T-cell (primary cell): ENCODE measurements at regions not wholly inside any gene's neighbourhood (a gene's known extent, or its start where the extent isn't known, plus 50 kb on each side); places are given as distances from the start of the nearest gene placed in this dataset.

Experiments
- ATAC-seq, 4 experiments: fragments of 200-7000 bp in 3 of 4; fragments of 150-1000 bp in 1 of 4; cut with Tn5 transposase; replicated peaks in 1 of 4; 1 replicate in 3 of 4; 2 replicates in 1 of 4; pipeline ENCODE4 v1.10.0; 2021; ENCODE audit warnings: moderate library complexity in 3 of 4, mild to moderate bottlenecking in 2 of 4, moderate number of reproducible peaks in 1 of 4
- CTCF ChIA-PET, 2 donors: fragments of 300-600 bp; sonication (Branson Sonifier 250); formaldehyde crosslinking; loops; one replicate each; lab custom pipeline; 2022; ENCODE audit warnings: antibody characterized with exemption in 2 of 2; lab: Charles Lee
- POLR2A ChIA-PET, 2 donors: fragments of 300-600 bp; sonication (Branson Sonifier 250); formaldehyde crosslinking; loops; one replicate each; lab custom pipeline; 2022; ENCODE audit warnings: antibody characterized with exemption in 2 of 2; lab: Charles Lee
- DNase-seq, 35 experiments: peaks; one replicate each; pipeline versions ENCODE4 v3.0.0 to v3.0.0-alpha.2; 2013 to 2023
- H3K27ac ChIP-seq: one replicate; pipeline ENCODE4 v1.5.1; 2013; ENCODE audit warnings: low read length
- H3K27me3 ChIP-seq, 2 experiments: replicated peaks in 1 of 2; 1 replicate in 1 of 2; 2 replicates in 1 of 2; pipeline versions ENCODE4 v1.6.1 to v1.7.0; 2013; ENCODE audit warnings: low read length in 1 of 2, mixed read lengths in 1 of 2; ENCODE audit not compliant: control insufficient read depth in 2 of 2, insufficient read depth in 2 of 2; ENCODE audit errors: extremely low read depth in 1 of 2
- H3K36me3 ChIP-seq, 2 donors: 1 replicate in 1 of 2; 2 replicates in 1 of 2; pipeline versions ENCODE4 v1.6.1 to v1.7.0; 2013; ENCODE audit warnings: low read length in 1 of 2; ENCODE audit not compliant: control insufficient read depth in 2 of 2, insufficient read depth in 1 of 2; ENCODE audit errors: extremely low read depth in 1 of 2
- H3K4me1 ChIP-seq, 2 experiments: 1 replicate in 1 of 2; 2 replicates in 1 of 2; pipeline versions ENCODE4 v1.6.1 to v1.7.0; 2013; ENCODE audit warnings: low read length in 2 of 2, mixed read lengths in 1 of 2; ENCODE audit not compliant: insufficient read depth in 2 of 2, control insufficient read depth in 1 of 2; ENCODE audit errors: extremely low read depth in 1 of 2
- H3K4me3 ChIP-seq, 2 donors: 1 replicate in 1 of 2; 2 replicates in 1 of 2; pipeline versions ENCODE4 v1.5.1 to v1.7.0; 2013; ENCODE audit warnings: mild to moderate bottlenecking in 2 of 2, low read length in 1 of 2, moderate library complexity in 1 of 2; ENCODE audit not compliant: control insufficient read depth in 1 of 2; ENCODE audit errors: extremely low read depth in 1 of 2
- H3K9me3 ChIP-seq: 2 replicates; pipeline ENCODE4 v1.7.0; 2013
- H3K27ac Mint-ChIP-seq, 2 donors: one replicate each; pipeline ENCODE4 v1.8.0; 2020 to 2021; ENCODE audit warnings: mild to moderate bottlenecking in 2 of 2, mixed read lengths in 2 of 2
- H3K27me3 Mint-ChIP-seq, 2 donors: one replicate each; pipeline ENCODE4 v1.8.0; 2021 to 2022; ENCODE audit warnings: mixed read lengths in 2 of 2
- H3K36me3 Mint-ChIP-seq: one replicate; pipeline ENCODE4 v1.8.0; 2021; ENCODE audit warnings: mixed read lengths
- H3K4me1 Mint-ChIP-seq, 3 donors: one replicate each; pipeline ENCODE4 v1.8.0; 2020 to 2022; ENCODE audit warnings: mixed read lengths in 3 of 3, mild to moderate bottlenecking in 1 of 3
- H3K4me3 Mint-ChIP-seq, 3 donors: one replicate each; pipeline ENCODE4 v1.8.0; 2020 to 2022; ENCODE audit warnings: mild to moderate bottlenecking in 3 of 3, mixed read lengths in 3 of 3, moderate library complexity in 3 of 3
- H3K9me3 Mint-ChIP-seq, 3 donors: one replicate each; pipeline ENCODE4 v1.8.0; 2020 to 2022; ENCODE audit warnings: mixed read lengths in 3 of 3
- WGBS: methylation state at CpG from one replicate; pipeline ENCODE4 v1.1.5; 2013; ENCODE audit warnings: missing lambda C conversion rate; ENCODE audit not compliant: insufficient coverage; 5-methylcytosine and 5-hydroxymethylcytosine counted together

GRCh38 chr5:117095346-117096332 is 521.0 kb upstream of the SEMA6A start:
- DNase-seq, result no peak
- no peak for ATAC-seq

GRCh38 chr5:117094114-117094815 is 519.6 kb upstream of the SEMA6A start:
- H3K27me3 Mint-ChIP-seq, result no peaks in the 10 kb centered on the region
- H3K4me1 ChIP-seq, result no peaks in the 10 kb centered on the region

More at GRCh38 chr5:117095346-117096332, 521.0 kb upstream of the SEMA6A start:
- H3K27ac ChIP-seq, result no peak overlapping the region
- no peaks in the 10 kb centered on the region for H3K4me1 ChIP-seq
- Mint-ChIP-seq H3K36me3 (no peaks in the 10 kb centered on the region), H3K4me3 (no peak overlapping the region), H3K9me3 (peaks cover 5 to 11% (median 7%) of the 10 kb centered on the region in 3 donors), H3K27ac (no peak overlapping the region), H3K4me1 (no peaks in the 10 kb centered on the region), H3K27me3 (no peaks in the 10 kb centered on the region)
- POLR2A ChIA-PET, result no interaction called here
- peaks cover 0 to 7% of the 10 kb centered on the region in 2 experiments for H3K27me3 ChIP-seq
- no peaks in the 10 kb centered on the region for H3K36me3 ChIP-seq
- no peaks in the 10 kb centered on the region for H3K9me3 ChIP-seq
- CTCF ChIA-PET, result no interaction called here
- no peak overlapping the region for H3K4me3 ChIP-seq
- 100% methylated on average over 2 of the region's 10 CpGs for WGBS

GRCh38 chr5:117093653-117094052 is 519.0 kb upstream of the SEMA6A start:
- Mint-ChIP-seq H3K4me1 (no peaks in the 10 kb centered on the region), H3K27me3 (no peaks in the 10 kb centered on the region), H3K4me3 (no peak overlapping the region), H3K36me3 (no peaks in the 10 kb centered on the region), H3K27ac (no peak overlapping the region), H3K9me3 (peaks cover 3 to 7% (median 7%) of the 10 kb centered on the region in 3 donors)
- Histone ChIP-seq H3K9me3 (no peaks in the 10 kb centered on the region), H3K36me3 (no peaks in the 10 kb centered on the region), H3K4me1 (no peaks in the 10 kb centered on the region), H3K4me3 (no peak overlapping the region), H3K27ac (no peak overlapping the region), H3K27me3 (peaks cover 0 to 7% of the 10 kb centered on the region in 2 experiments)
- ATAC-seq (no peak), DNase-seq (no peak)
- CTCF ChIA-PET, result no interaction called here
- POLR2A ChIA-PET, result no interaction called here
- 100% methylated on average over 2 of the region's 12 CpGs for WGBS

More at GRCh38 chr5:117094114-117094815, 519.6 kb upstream of the SEMA6A start:
- POLR2A ChIA-PET, result no interaction called here
- Histone ChIP-seq H3K4me3 (no peak overlapping the region), H3K27ac (no peak overlapping the region), H3K27me3 (peaks cover 0 to 7% of the 10 kb centered on the region in 2 experiments), H3K36me3 (no peaks in the 10 kb centered on the region), H3K9me3 (no peaks in the 10 kb centered on the region)
- CTCF ChIA-PET, result no interaction called here
- Mint-ChIP-seq H3K27ac (no peak overlapping the region), H3K36me3 (no peaks in the 10 kb centered on the region), H3K9me3 (peaks cover 3 to 9% (median 7%) of the 10 kb centered on the region in 3 donors), H3K4me3 (no peak overlapping the region), H3K4me1 (no peaks in the 10 kb centered on the region)
- 92% methylated on average over 14 of the region's 17 CpGs for WGBS
- ATAC-seq, result no peak
- DNase-seq, result no peak

GRCh38 chr5:117089001-117089400 is 514.4 kb upstream of the SEMA6A start:
- CTCF ChIA-PET, result no interaction called here
- no peaks in the 10 kb centered on the region for H3K36me3 ChIP-seq
- 100% methylated on average over 2 of the region's 2 CpGs for WGBS

GRCh38 chr5:117088176-117088575 is 513.6 kb upstream of the SEMA6A start:
- DNase-seq (no peak), ATAC-seq (no peak)
- no peak overlapping the region for H3K4me3 ChIP-seq
- no peak overlapping the region for H3K27ac ChIP-seq
- WGBS, result no CpG with 5 or more reads among the region's 2 CpGs
- ChIA-PET CTCF (no interaction called here), POLR2A (no interaction called here)
- H3K4me1 ChIP-seq, result no peaks in the 10 kb centered on the region
- H3K27me3 ChIP-seq, result no peaks in the 10 kb centered on the region
- Mint-ChIP-seq H3K4me3 (no peak overlapping the region), H3K36me3 (no peaks in the 10 kb centered on the region), H3K4me1 (no peaks in the 10 kb centered on the region), H3K27ac (no peak overlapping the region), H3K27me3 (no peaks in the 10 kb centered on the region), H3K9me3 (peaks cover 0 to 2% (median 0%) of the 10 kb centered on the region in 3 donors)
- H3K9me3 ChIP-seq, result no peaks in the 10 kb centered on the region
- no peaks in the 10 kb centered on the region for H3K36me3 ChIP-seq

More at GRCh38 chr5:117089001-117089400, 514.4 kb upstream of the SEMA6A start:
- peaks cover 0 to 2% (median 0%) of the 10 kb centered on the region in 3 donors for H3K9me3 Mint-ChIP-seq
- DNase-seq (no peak), ATAC-seq (no peak)
- H3K4me1 Mint-ChIP-seq, result no peaks in the 10 kb centered on the region
- H3K36me3 Mint-ChIP-seq, result no peaks in the 10 kb centered on the region
- no peak overlapping the region for H3K4me3 ChIP-seq
- no peak overlapping the region for H3K27ac ChIP-seq
- no peak overlapping the region for H3K4me3 Mint-ChIP-seq
- H3K27me3 Mint-ChIP-seq, result no peaks in the 10 kb centered on the region
- no peaks in the 10 kb centered on the region for H3K9me3 ChIP-seq
- no peak overlapping the region for H3K27ac Mint-ChIP-seq
- H3K27me3 ChIP-seq, result peaks cover 0 to 6% of the 10 kb centered on the region in 2 experiments
- H3K4me1 ChIP-seq, result no peaks in the 10 kb centered on the region
- POLR2A ChIA-PET, result no interaction called here

- ChIA-PET CTCF (no interaction called here), POLR2A (no interaction called here)
- H3K27me3 Mint-ChIP-seq, result no peaks in the 10 kb centered on the region
Measured at GRCh38 chr5:117084067-117084466, 509.4 kb upstream of the SEMA6A start.

More at GRCh38 chr5:117084067-117084466, 509.4 kb upstream of the SEMA6A start:
- H3K4me1 ChIP-seq, result no peaks in the 10 kb centered on the region
- no peak overlapping the region for H3K27ac ChIP-seq
- DNase-seq (no peak), ATAC-seq (no peak)
- no peaks in the 10 kb centered on the region for H3K27me3 ChIP-seq
- H3K27ac Mint-ChIP-seq, result no peak overlapping the region
- no peak overlapping the region for H3K4me3 ChIP-seq
- H3K4me3 Mint-ChIP-seq, result no peak overlapping the region
- H3K9me3 Mint-ChIP-seq, result peaks cover 0 to 2% (median 0%) of the 10 kb centered on the region in 3 donors
- H3K4me1 Mint-ChIP-seq, result no peaks in the 10 kb centered on the region
- no peaks in the 10 kb centered on the region for H3K9me3 ChIP-seq
- no peaks in the 10 kb centered on the region for H3K36me3 Mint-ChIP-seq
- H3K36me3 ChIP-seq, result no peaks in the 10 kb centered on the region
